ENCODE measurements at regions not wholly inside any gene's neighbourhood (a gene's known extent, or its start where the extent isn't known, plus 50 kb on each side); places are given as distances from the start of the nearest gene placed in this dataset.
A peak's percentile ranks its signal among the peaks of the same experiment; 100 is the strongest.

GRCh38 chr21:31406510-31406909 lies 62.4 kb upstream of the TIAM1 start:
- DNase-seq, result no peak

GRCh38 chr21:31405604-31406003 lies 61.5 kb upstream of the TIAM1 start:
- DNase-seq, result no peak

GRCh38 chr21:31403596-31404333 lies 59.7 kb upstream of the TIAM1 start:
- peak; percentile 59 for DNase-seq

- DNase-seq, result no peak
Measured at GRCh38 chr21:31399591-31399990, 55.5 kb upstream of the TIAM1 start.

GRCh38 chr21:31398574-31398973 lies 54.5 kb upstream of the TIAM1 start:
- no peak for DNase-seq

GRCh38 chr21:31397939-31398338 lies 53.9 kb upstream of the TIAM1 start:
- no peak for DNase-seq

DNA sequence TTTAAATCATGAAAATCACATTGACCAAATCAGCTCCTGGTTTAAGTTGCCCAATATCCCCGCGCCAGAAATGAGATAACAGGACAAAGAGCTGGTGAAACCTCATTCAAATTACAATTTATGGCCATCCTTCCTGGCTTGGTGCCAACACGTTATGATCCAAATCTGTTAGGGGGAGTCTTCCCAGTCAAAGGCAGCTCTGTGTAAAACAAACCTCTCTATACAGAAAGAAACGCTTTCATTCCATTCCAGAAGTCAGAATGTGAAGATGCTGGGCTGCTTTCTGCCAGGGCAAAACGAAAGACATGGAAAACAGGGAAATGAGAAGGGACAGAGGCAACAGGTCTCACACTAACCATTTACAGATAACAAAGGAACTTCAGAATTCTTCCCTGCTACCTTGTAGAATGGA lies 53.5 kb upstream of the TIAM1 start:
- DNase-seq, result no peak

DNA sequence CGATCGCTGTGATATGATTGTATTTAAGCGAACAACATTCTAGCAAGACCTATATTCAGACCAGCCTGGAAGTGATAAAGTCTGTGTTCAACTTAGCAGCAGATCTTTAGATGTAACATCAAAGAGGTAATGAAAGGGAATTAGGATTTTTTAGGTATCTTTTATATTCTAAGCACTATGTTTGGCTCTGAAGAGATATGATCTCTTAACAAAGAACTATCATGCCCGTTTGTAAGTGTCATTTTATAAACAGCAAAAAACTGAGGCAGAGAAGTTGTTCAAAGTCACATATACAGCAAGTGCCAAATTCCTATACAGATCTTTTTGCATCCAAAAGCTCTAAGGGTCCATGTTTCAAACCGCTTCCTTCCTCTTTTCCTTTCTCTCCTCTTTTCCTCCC lies 53.0 kb upstream of the TIAM1 start:
- DNase-seq, result no peak

- DNase-seq, result no peak
Measured at GRCh38 chr21:31396399-31396798, 52.3 kb upstream of the TIAM1 start.

- no peak for DNase-seq
Measured at GRCh38 chr21:31395791-31396190, 51.7 kb upstream of the TIAM1 start.

- peak; percentile 57 for DNase-seq
Measured at GRCh38 chr21:31395268-31395667, 51.2 kb upstream of the TIAM1 start.

DNA sequence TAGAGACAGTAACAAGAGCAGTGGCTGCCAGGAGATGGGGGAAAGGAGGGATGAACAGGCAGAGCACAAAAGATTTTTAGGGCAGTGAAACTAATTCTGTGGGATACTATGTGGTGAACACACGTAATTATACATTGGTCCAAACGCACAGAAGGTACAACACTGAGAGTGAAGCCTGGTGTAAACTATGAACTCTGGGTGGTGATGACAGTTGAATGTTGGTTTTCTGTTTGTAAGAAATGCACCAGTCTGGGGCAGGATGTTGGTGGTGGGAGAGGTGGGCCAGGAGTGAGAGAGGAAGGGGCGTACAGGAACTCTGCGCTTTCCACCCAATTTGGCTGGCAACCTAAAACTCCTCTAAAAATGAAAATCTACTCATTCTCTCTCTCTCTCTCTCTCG lies 50.2 kb upstream of the TIAM1 start:
- no peak for DNase-seq
